ENCODE measurements at regions not wholly inside any gene's neighbourhood (a gene's known extent, or its start where the extent isn't known, plus 50 kb on each side); places are given as distances from the start of the nearest gene placed in this dataset.

DNA sequence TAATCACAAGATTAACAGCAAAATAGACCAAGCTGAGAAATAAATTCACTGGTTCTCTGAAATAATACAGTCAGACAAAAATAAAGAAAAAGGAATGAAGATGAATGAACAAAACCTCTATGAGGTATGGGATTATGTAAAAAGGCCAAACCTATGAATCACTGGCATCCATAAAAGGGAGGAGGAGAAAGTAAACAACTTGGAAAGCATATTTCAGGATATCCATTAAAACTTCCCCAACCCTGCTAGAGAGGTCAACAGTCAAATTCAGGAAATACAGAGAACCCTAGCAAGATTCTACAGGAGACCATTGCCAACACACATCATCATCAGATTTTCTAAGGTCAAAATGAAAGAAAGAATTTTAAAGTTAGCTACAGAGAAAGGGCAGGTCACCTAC is 649.7 kb upstream of the CBLB start:
- no peak for TF ChIP-seq POLR2A (IDR thresholded peaks at IDR 0.05)
- no peak for TF ChIP-seq EP300 (IDR thresholded peaks at IDR 0.05)
- TF ChIP-seq, protein P1, sequence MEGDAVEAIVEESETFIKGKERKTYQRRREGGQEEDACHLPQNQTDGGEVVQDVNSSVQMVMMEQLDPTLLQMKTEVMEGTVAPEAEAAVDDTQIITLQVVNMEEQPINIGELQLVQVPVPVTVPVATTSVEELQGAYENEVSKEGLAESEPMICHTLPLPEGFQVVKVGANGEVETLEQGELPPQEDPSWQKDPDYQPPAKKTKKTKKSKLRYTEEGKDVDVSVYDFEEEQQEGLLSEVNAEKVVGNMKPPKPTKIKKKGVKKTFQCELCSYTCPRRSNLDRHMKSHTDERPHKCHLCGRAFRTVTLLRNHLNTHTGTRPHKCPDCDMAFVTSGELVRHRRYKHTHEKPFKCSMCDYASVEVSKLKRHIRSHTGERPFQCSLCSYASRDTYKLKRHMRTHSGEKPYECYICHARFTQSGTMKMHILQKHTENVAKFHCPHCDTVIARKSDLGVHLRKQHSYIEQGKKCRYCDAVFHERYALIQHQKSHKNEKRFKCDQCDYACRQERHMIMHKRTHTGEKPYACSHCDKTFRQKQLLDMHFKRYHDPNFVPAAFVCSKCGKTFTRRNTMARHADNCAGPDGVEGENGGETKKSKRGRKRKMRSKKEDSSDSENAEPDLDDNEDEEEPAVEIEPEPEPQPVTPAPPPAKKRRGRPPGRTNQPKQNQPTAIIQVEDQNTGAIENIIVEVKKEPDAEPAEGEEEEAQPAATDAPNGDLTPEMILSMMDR (IDR thresholded peaks at IDR 0.05), result no peak
